GM23248 (cell line): ENCODE measurements at regions not wholly inside any gene's neighbourhood (a gene's known extent, or its start where the extent isn't known, plus 50 kb on each side); places are given as distances from the start of the nearest gene placed in this dataset.

ENCODE experiments used
- DNase-seq: peaks from one replicate; pipeline ENCODE4 v3.0.0-alpha.2; 2015
- H2AFZ ChIP-seq: fragments of 200-600 bp; sonication (generic); 2 replicates; pipeline ENCODE4 v1.6.1; 2016; ENCODE audit warnings: antibody characterized with exemption
- H3F3A ChIP-seq: fragments of 200-600 bp; sonication (generic); 2 replicates; pipeline ENCODE4 v1.6.1; 2016; ENCODE audit warnings: mild to moderate bottlenecking, antibody characterized with exemption, mixed run types; ENCODE audit not compliant: insufficient read depth
- H3K27ac ChIP-seq: fragments of 200-600 bp; sonication (generic); 2 replicates; pipeline ENCODE4 v1.5.1; 2016; ENCODE audit warnings: mild to moderate bottlenecking
- H3K27me3 ChIP-seq: fragments of 200-600 bp; sonication (generic); replicated peaks from 2 replicates; pipeline ENCODE4 v1.6.1; 2016; ENCODE audit warnings: mild to moderate bottlenecking; ENCODE audit not compliant: insufficient read depth
- H3K36me3 ChIP-seq: fragments of 200-600 bp; sonication (generic); 2 replicates; pipeline ENCODE4 v1.6.1; 2016; ENCODE audit warnings: low read depth, mild to moderate bottlenecking
- H3K4me1 ChIP-seq: fragments of 200-600 bp; sonication (generic); 2 replicates; pipeline ENCODE4 v1.6.1; 2016; ENCODE audit warnings: mild to moderate bottlenecking; ENCODE audit not compliant: insufficient read depth
- H3K4me2 ChIP-seq: fragments of 200-600 bp; sonication (generic); one replicate; pipeline ENCODE4 v1.6.1; 2016; ENCODE audit warnings: mild to moderate bottlenecking; ENCODE audit not compliant: unreplicated experiment
- H3K4me3 ChIP-seq: fragments of 200-600 bp; sonication (generic); 2 replicates; pipeline ENCODE4 v1.5.1; 2016; ENCODE audit warnings: mild to moderate bottlenecking
- H3K79me2 ChIP-seq: fragments of 200-600 bp; sonication (generic); 2 replicates; pipeline ENCODE4 v1.6.1; 2016; ENCODE audit warnings: mild to moderate bottlenecking; ENCODE audit not compliant: insufficient read depth
- H3K9ac ChIP-seq: fragments of 200-600 bp; sonication (generic); 2 replicates; pipeline ENCODE4 v1.6.1; 2016; ENCODE audit warnings: mild to moderate bottlenecking
- H3K9me2 ChIP-seq: fragments of 200-600 bp; sonication (generic); 2 replicates; pipeline ENCODE4 v1.6.1; 2016; ENCODE audit warnings: mixed run types, mild to moderate bottlenecking, moderate library complexity; ENCODE audit not compliant: insufficient read depth
- H3K9me3 ChIP-seq: fragments of 200-600 bp; sonication (generic); one replicate; pipeline ENCODE4 v1.6.1; 2017; ENCODE audit warnings: low read depth
- H4K20me1 ChIP-seq: fragments of 200-600 bp; sonication (generic); 2 replicates; pipeline ENCODE4 v1.6.0; 2016; ENCODE audit not compliant: insufficient read depth
- EZH2 ChIP-seq: fragments of 200-600 bp; sonication (generic); IDR thresholded peaks from 2 replicates; pipeline ENCODE4 v1.6.1; 2018; ENCODE audit warnings: antibody characterized with exemption, mild to moderate bottlenecking; ENCODE audit not compliant: insufficient read depth, poor library complexity, severe bottlenecking
- EZH2phosphoT487 ChIP-seq: fragments of 200-600 bp; sonication (generic); IDR thresholded peaks from 2 replicates; pipeline ENCODE4 v1.6.1; 2018; ENCODE audit warnings: antibody characterized with exemption, moderate library complexity, mild to moderate bottlenecking, low read depth; ENCODE audit not compliant: insufficient read depth
- WGBS, 2 experiments: methylation state at CpG; one replicate each; pipeline ENCODE4 v1.1.6; 2015 to 2017; ENCODE audit warnings: low lambda C conversion rate in 2 of 2, low coverage in 1 of 2; ENCODE audit errors: missing lambda C conversion rate in 2 of 2; 5-methylcytosine and 5-hydroxymethylcytosine counted together
- in situ Hi-C: fragments of 300-500 bp; cut with MboI; formaldehyde crosslinking; loops from 2 replicates; pipeline ENCODE4 v1.15.0; 2020

DNA sequence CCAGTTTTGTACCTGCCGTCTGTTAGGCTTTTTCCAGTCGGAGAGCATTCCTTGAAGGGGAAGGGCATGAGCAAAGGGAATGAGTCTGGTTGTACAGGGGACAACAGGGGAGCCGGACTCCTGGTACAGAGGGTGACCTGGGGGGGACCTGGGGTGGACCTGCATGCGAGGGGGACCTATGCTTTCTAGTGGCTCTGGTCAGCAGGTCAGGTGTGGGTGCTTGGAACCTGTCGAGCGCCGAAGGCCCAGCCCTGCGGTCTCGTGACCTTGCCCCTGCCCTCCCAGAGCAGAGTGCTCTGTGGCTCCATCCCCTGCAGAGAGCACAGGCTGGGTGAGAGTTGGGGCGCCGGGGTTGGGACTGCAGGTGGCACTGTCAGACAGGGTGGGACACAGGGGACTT, 96.7 kb upstream of the ASAP2 start:
- H2AFZ ChIP-seq = no peak overlapping the region
- no peak for DNase-seq

DNA sequence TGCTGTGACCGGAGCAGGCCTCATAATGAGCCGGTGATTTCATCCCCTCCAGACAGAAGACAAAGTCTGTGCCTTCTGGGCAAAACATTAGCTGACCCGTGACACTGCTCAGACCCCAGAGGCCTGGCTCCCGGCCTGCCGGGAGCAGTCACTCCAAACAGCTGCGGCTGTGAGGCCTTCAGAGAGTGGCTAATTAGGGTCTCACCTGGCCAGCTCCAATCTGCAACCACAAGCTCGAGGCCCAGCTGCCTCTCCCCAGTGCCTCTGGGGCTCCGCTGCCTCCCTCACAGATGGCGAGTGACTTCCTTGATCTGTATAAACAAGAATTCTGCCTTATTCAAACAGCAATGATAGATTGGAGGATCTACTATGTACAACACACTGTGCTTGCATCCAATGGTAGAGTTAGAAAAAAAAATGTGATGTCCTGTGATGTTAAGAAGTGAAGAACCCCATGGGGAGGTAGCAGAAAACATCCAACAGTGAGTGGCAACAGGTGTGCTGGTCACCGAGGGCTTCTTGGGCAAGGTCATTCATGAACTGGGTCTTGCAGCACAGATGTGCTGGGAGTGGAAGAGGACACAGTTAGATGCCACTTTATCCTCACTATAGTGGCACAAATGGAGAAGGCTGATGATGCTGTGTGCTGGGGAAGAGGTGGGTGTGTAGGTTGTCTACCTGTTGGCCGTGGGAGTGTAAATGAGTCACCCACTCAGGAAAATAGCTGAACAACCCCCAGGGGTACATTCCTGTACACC, 98.2 kb upstream of the ASAP2 start:
- H3K9me3 ChIP-seq = no peaks in the 10 kb centered on the region
- TF ChIP-seq EZH2 = no peak
- no peak for TF ChIP-seq EZH2phosphoT487
- no peaks in the 10 kb centered on the region for H3K27me3 ChIP-seq
- no peak overlapping the region for H2AFZ ChIP-seq
- H3K27ac ChIP-seq = no peak overlapping the region
- DNase-seq = no peak
- peaks cover 9% of the 10 kb centered on the region for H3F3A ChIP-seq
- no peaks in the 10 kb centered on the region for H3K9me2 ChIP-seq
- H4K20me1 ChIP-seq = no peaks in the 10 kb centered on the region
- in situ Hi-C loops = no loop called here
- 83 to 85% methylated on average over 11 of the region's 11 CpGs for WGBS, 2 experiments
- H3K4me3 ChIP-seq = no peak overlapping the region
- H3K9ac ChIP-seq = no peak overlapping the region
- no peaks in the 10 kb centered on the region for H3K36me3 ChIP-seq
- peaks cover 17% of the 10 kb centered on the region for H3K4me1 ChIP-seq
- H3K79me2 ChIP-seq = no peaks in the 10 kb centered on the region
- no peak overlapping the region for H3K4me2 ChIP-seq

More for the DNA sequence above, 96.7 kb upstream of the ASAP2 start:
- WGBS, 2 experiments = 97% methylated on average over 7 to 11 of the region's 11 CpGs
- peaks cover 17% of the 10 kb centered on the region for H3K4me1 ChIP-seq
- no peaks in the 10 kb centered on the region for H3K27me3 ChIP-seq
- TF ChIP-seq EZH2phosphoT487 (no peak), EZH2 (no peak)
- H3K9me2 ChIP-seq = no peaks in the 10 kb centered on the region
- H3K36me3 ChIP-seq = no peaks in the 10 kb centered on the region
- in situ Hi-C loops = no loop called here
- peaks cover 13% of the 10 kb centered on the region for H3F3A ChIP-seq
- no peak overlapping the region for H3K4me3 ChIP-seq
- H3K27ac ChIP-seq = no peak overlapping the region
- no peak overlapping the region for H3K4me2 ChIP-seq
- no peaks in the 10 kb centered on the region for H3K9me3 ChIP-seq
- no peaks in the 10 kb centered on the region for H3K79me2 ChIP-seq
- H3K9ac ChIP-seq = no peak overlapping the region
- no peaks in the 10 kb centered on the region for H4K20me1 ChIP-seq

DNA sequence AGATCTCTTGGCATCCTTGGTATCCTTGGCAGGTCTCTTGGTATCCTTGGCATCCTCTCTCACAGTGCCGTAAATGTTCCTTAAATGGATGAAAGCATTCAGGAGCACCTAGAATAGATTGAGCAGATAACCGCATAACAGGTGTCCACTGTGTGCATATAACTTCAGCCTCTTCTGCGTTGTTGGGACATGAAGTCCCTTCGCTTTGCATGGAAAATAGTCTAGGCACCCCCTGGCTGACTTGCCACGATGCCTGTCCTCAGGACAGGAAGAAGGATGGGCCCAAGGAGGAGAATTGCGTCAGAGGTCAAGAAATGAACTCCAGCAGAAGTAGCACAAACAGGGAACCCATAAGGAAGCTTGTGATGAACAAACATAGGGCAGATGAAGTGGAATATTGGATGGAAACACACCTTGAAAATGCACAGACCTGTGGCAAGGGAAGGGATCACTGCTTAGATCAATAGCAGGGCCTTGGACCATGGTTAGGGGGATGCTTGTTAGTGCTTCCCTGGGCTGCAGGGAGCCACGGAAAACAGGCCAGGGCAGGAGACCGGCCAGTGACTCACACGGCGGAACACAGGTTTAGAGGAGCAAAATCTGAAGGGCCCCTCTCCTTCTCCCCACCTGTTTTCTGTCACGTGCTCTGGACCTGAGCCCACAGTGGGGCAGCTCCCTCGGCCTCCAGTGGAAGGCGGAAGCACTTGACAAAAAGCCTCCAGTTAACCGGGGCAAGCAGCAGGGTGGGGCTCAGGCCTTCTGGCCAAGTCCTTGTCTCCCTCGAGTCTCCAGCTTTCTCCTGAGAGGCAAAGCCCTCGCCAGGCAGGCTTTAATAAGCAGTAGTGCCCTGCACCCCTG, 99.2 kb upstream of the ASAP2 start:
- no peak overlapping the region for H3K4me2 ChIP-seq
- no peak overlapping the region for H3K27ac ChIP-seq
- in situ Hi-C loops = no loop called here
- no peak overlapping the region for H3K4me3 ChIP-seq
- no peaks in the 10 kb centered on the region for H3K36me3 ChIP-seq
- no peaks in the 10 kb centered on the region for H3K79me2 ChIP-seq
- peaks cover 12% of the 10 kb centered on the region for H3K4me1 ChIP-seq
- H3K9me3 ChIP-seq = no peaks in the 10 kb centered on the region
- H3K9me2 ChIP-seq = no peaks in the 10 kb centered on the region
- H4K20me1 ChIP-seq = no peaks in the 10 kb centered on the region
- 70 to 82% methylated on average over 15 to 16 of the region's 16 CpGs for WGBS, 2 experiments
- no peaks in the 10 kb centered on the region for H3K27me3 ChIP-seq
- peaks cover 1% of the 10 kb centered on the region; the same call in 1 of the 2 replicates for H3F3A ChIP-seq
- TF ChIP-seq EZH2 = no peak
- no peak for TF ChIP-seq EZH2phosphoT487
- DNase-seq = no peak
- no peak overlapping the region for H3K9ac ChIP-seq
- no peak overlapping the region for H2AFZ ChIP-seq

DNA sequence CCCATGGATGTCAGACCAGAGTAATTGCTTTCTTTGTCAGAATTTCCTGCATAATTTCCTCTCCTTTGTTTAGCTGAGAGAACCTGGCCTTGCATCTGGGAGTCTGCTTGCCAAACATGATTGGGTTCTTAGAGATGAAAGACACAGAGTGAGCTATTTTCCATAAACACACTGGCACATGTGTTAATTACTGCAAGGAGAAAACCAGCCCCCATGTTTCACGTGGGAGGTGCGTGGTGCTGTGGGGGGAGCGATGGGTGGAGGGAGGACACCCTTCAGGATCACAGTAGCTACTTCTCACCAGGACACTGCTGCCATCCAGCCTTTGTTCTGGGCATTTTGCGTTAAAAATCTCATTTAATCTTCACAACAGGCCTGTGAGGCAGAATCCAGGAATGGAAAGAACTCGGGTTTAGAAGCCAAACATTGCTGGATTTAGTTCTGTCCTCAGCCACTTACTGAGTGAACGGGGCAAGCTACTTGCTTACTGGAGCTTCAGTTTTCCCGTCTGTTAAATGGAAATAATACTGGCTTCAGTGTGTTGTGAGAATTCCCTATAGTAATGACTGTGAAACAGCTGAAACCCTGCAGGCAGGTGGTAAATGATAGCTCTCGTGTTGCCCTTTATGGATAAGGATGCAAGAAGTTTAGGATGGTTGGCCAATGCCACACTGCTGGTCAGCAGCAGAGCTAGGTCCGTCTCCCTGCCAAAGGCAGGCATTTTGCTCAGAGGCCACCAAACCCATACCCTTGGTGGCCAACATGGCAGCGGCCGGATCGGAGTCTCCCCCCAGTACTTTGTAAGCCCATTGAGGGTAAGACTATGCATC, 100.1 kb upstream of the ASAP2 start:
- Histone ChIP-seq H4K20me1 (no peaks in the 10 kb centered on the region), H3K9me3 (no peaks in the 10 kb centered on the region), H3K27me3 (no peaks in the 10 kb centered on the region), H2AFZ (no peak overlapping the region), H3K4me2 (no peak overlapping the region), H3K36me3 (no peaks in the 10 kb centered on the region), H3K9me2 (no peaks in the 10 kb centered on the region), H3K79me2 (no peaks in the 10 kb centered on the region), H3K4me1 (peaks cover 6% of the 10 kb centered on the region), H3K4me3 (no peak overlapping the region), H3F3A (no peaks in the 10 kb centered on the region), H3K9ac (no peak overlapping the region), H3K27ac (no peak overlapping the region)
- 85 to 86% methylated on average over 12 of the region's 12 CpGs for WGBS, 2 experiments
- DNase-seq = no peak
- TF ChIP-seq EZH2phosphoT487 = no peak
- no peak for TF ChIP-seq EZH2
- in situ Hi-C loops = no loop called here
